AG10803 (cell line): ENCODE measurements at regions not wholly inside any gene's neighbourhood (a gene's known extent, or its start where the extent isn't known, plus 50 kb on each side); places are given as distances from the start of the nearest gene placed in this dataset.
A peak's percentile ranks its signal among the peaks of the same experiment; 100 is the strongest.

Experiments
- DNase-seq: peaks from one replicate; pipeline ENCODE4 v3.0.0; 2010; ENCODE audit warnings: low read depth
- H3K4me3 ChIP-seq: 2 replicates; pipeline ENCODE4 v1.5.1; 2011; ENCODE audit warnings: mild to moderate bottlenecking, low read length, control low read depth
- CTCF ChIP-seq: conservative IDR thresholded peaks from 2 replicates; pipeline ENCODE4 v1.5.1; 2011; ENCODE audit warnings: mild to moderate bottlenecking, low read length, control low read depth, inconsistent platforms

GRCh38 chr5:123965626-123966025, 453.6 kb downstream of the CSNK1G3 start:
- no peak for TF ChIP-seq CTCF
- no peak overlapping the region for H3K4me3 ChIP-seq
- DNase-seq, result no peak

GRCh38 chr5:123964884-123965283, 452.9 kb downstream of the CSNK1G3 start:
- H3K4me3 ChIP-seq, result no peak overlapping the region
- no peak for TF ChIP-seq CTCF
- peak; percentile 32 for DNase-seq

GRCh38 chr5:123960526-123960925, 448.5 kb downstream of the CSNK1G3 start:
- no peak overlapping the region for H3K4me3 ChIP-seq
- no peak for DNase-seq
- TF ChIP-seq CTCF, result no peak

- no peak for TF ChIP-seq CTCF
- DNase-seq, result peak; percentile 91
- no peak overlapping the region for H3K4me3 ChIP-seq
Measured at GRCh38 chr5:123951582-123951977, 439.6 kb downstream of the CSNK1G3 start.

GRCh38 chr5:123950701-123951581, 439.0 kb downstream of the CSNK1G3 start:
- DNase-seq, result no peak
- no peak for TF ChIP-seq CTCF

GRCh38 chr5:123949807-123950340, 437.9 kb downstream of the CSNK1G3 start:
- DNase-seq, result no peak
- H3K4me3 ChIP-seq, result no peak overlapping the region
- TF ChIP-seq CTCF, result no peak

More at GRCh38 chr5:123950701-123951581, 439.0 kb downstream of the CSNK1G3 start:
- no peak overlapping the region for H3K4me3 ChIP-seq
